GM23338 (cell line): ENCODE measurements at regions not wholly inside any gene's neighbourhood (a gene's known extent, or its start where the extent isn't known, plus 50 kb on each side); places are given as distances from the start of the nearest gene placed in this dataset.

Experiments
- ATAC-seq: fragments of 200-7000 bp; cut with Tn5 transposase; 3 replicates; pipeline ENCODE4 v1.9.1; 2020
- DNase-seq: peaks from one replicate; pipeline ENCODE4 v3.0.0-alpha.2; 2015; ENCODE audit warnings: low spot score
- H2AFZ ChIP-seq: fragments of 200-600 bp; sonication (generic); 2 replicates; pipeline ENCODE4 v1.8.0; 2016; ENCODE audit warnings: antibody characterized with exemption, mild to moderate bottlenecking, moderate library complexity
- H3F3A ChIP-seq: fragments of 200-600 bp; sonication (generic); replicated peaks from 2 replicates; pipeline ENCODE4 v1.8.0; 2017; ENCODE audit warnings: antibody characterized with exemption, mixed run types, low read depth
- H3K27ac ChIP-seq: fragments of 200-600 bp; sonication (generic); 2 replicates; pipeline ENCODE4 v1.6.1; 2016; ENCODE audit warnings: low read depth
- H3K27me3 ChIP-seq: fragments of 200-600 bp; sonication (generic); 2 replicates; pipeline ENCODE4 v1.8.0; 2016; ENCODE audit warnings: mild to moderate bottlenecking, mixed run types, moderate library complexity; ENCODE audit not compliant: insufficient read depth
- H3K36me3 ChIP-seq: fragments of 200-600 bp; sonication (generic); 2 replicates; pipeline ENCODE4 v1.8.0; 2016; ENCODE audit warnings: mild to moderate bottlenecking; ENCODE audit not compliant: insufficient read depth
- H3K4me1 ChIP-seq: fragments of 200-600 bp; sonication (generic); 2 replicates; pipeline ENCODE4 v1.8.0; 2016; ENCODE audit warnings: mild to moderate bottlenecking, moderate library complexity; ENCODE audit not compliant: insufficient read depth
- H3K4me2 ChIP-seq: fragments of 200-600 bp; sonication (generic); 2 replicates; pipeline ENCODE4 v1.7.1; 2017; ENCODE audit warnings: mixed run types
- H3K4me3 ChIP-seq: fragments of 200-600 bp; sonication (generic); 2 replicates; pipeline ENCODE4 v1.6.1; 2016; ENCODE audit warnings: mixed run types
- H3K79me2 ChIP-seq: fragments of 200-600 bp; sonication (generic); replicated peaks from 2 replicates; pipeline ENCODE4 v1.8.0; 2017; ENCODE audit warnings: mild to moderate bottlenecking; ENCODE audit not compliant: insufficient read depth
- H3K9me2 ChIP-seq: fragments of 200-600 bp; sonication (generic); 2 replicates; pipeline ENCODE4 v1.8.0; 2017; ENCODE audit not compliant: insufficient read depth
- H4K20me1 ChIP-seq: fragments of 200-600 bp; sonication (generic); replicated peaks from 2 replicates; pipeline ENCODE4 v1.8.0; 2017; ENCODE audit warnings: mild to moderate bottlenecking; ENCODE audit not compliant: insufficient read depth
- H3K27ac Mint-ChIP-seq: 2 replicates; pipeline ENCODE4 v1.8.0; 2020; ENCODE audit warnings: inconsistent platforms, mild to moderate bottlenecking, moderate library complexity, mixed read lengths
- H3K27me3 Mint-ChIP-seq: 3 replicates; pipeline ENCODE4 v1.8.0; 2022; ENCODE audit warnings: low read depth, mild to moderate bottlenecking, moderate library complexity, mixed read lengths, inconsistent platforms; ENCODE audit not compliant: insufficient read depth, poor library complexity
- H3K36me3 Mint-ChIP-seq: 3 replicates; pipeline ENCODE4 v1.8.0; 2021; ENCODE audit warnings: low read depth, mild to moderate bottlenecking, inconsistent platforms, moderate library complexity, mixed read lengths
- H3K4me1 Mint-ChIP-seq: 3 replicates; pipeline ENCODE4 v1.8.0; 2020; ENCODE audit warnings: mild to moderate bottlenecking, inconsistent platforms, mixed read lengths
- H3K4me3 Mint-ChIP-seq: 3 replicates; pipeline ENCODE4 v1.8.0; 2021; ENCODE audit warnings: moderate library complexity, mild to moderate bottlenecking, inconsistent platforms, mixed read lengths
- H3K9me3 Mint-ChIP-seq: 3 replicates; pipeline ENCODE4 v1.8.0; 2020; ENCODE audit warnings: moderate library complexity, mild to moderate bottlenecking, inconsistent platforms, mixed read lengths
- ZNF114 ChIP-seq: fragments of 250-450 bp; sonication (Bioruptor Pico); IDR thresholded peaks from 2 replicates; pipeline ENCODE4 v1.5.0; 2020; ENCODE audit warnings: mild to moderate bottlenecking, moderate library complexity
- ZNF462 ChIP-seq: fragments of 250-450 bp; sonication (Bioruptor Pico); IDR thresholded peaks from 2 replicates; pipeline ENCODE4 v1.5.0; 2020; ENCODE audit warnings: mild to moderate bottlenecking, moderate library complexity

- TF ChIP-seq ZNF114 (CRISPR knock-in tag) = no peak
- no peak for TF ChIP-seq ZNF462 (CRISPR knock-in tag)
Measured at GRCh38 chr2:129888461-129888860, 91.0 kb upstream of the RAB6C start.

GRCh38 chr2:129888896-129889295 lies 90.6 kb upstream of the RAB6C start:
- Histone ChIP-seq H2AFZ (no peak overlapping the region), H3K4me3 (no peak overlapping the region), H3F3A (no peaks in the 10 kb centered on the region), H3K9me2 (peaks cover 5% of the 10 kb centered on the region), H3K27me3 (no peaks in the 10 kb centered on the region), H3K27ac (no peak overlapping the region), H3K4me1 (peaks cover 17% of the 10 kb centered on the region), H3K79me2 (no peaks in the 10 kb centered on the region), H4K20me1 (no peaks in the 10 kb centered on the region), H3K36me3 (no peaks in the 10 kb centered on the region), H3K4me2 (no peak overlapping the region)
- no peaks in the 10 kb centered on the region for H3K9me3 Mint-ChIP-seq
- no peak for ATAC-seq
- peaks cover 21% of the 10 kb centered on the region for H3K4me1 Mint-ChIP-seq
- no peak overlapping the region for H3K27ac Mint-ChIP-seq
- no peak overlapping the region for H3K4me3 Mint-ChIP-seq
- H3K36me3 Mint-ChIP-seq = no peaks in the 10 kb centered on the region
- no peak for DNase-seq
- peaks cover 2% of the 10 kb centered on the region for H3K27me3 Mint-ChIP-seq
- no peak for TF ChIP-seq ZNF462 (CRISPR knock-in tag)

More at GRCh38 chr2:129888461-129888860, 91.0 kb upstream of the RAB6C start:
- H3K27me3 ChIP-seq = no peaks in the 10 kb centered on the region
- no peak overlapping the region for H3K4me2 ChIP-seq
- peaks cover 17% of the 10 kb centered on the region for H3K4me1 ChIP-seq
- H3K9me2 ChIP-seq = peaks cover 5% of the 10 kb centered on the region
- Mint-ChIP-seq H3K4me1 (peaks cover 21% of the 10 kb centered on the region), H3K36me3 (no peaks in the 10 kb centered on the region), H3K9me3 (no peaks in the 10 kb centered on the region), H3K27me3 (peaks cover 2% of the 10 kb centered on the region), H3K4me3 (no peak overlapping the region), H3K27ac (no peak overlapping the region)
- no peaks in the 10 kb centered on the region for H3K36me3 ChIP-seq
- H2AFZ ChIP-seq = no peak overlapping the region
- no peaks in the 10 kb centered on the region for H3K79me2 ChIP-seq
- no peak overlapping the region for H3K27ac ChIP-seq
- DNase-seq (no peak), ATAC-seq (no peak)
- H4K20me1 ChIP-seq = no peaks in the 10 kb centered on the region
- H3F3A ChIP-seq = no peaks in the 10 kb centered on the region
- H3K4me3 ChIP-seq = no peak overlapping the region
